ENCODE measurements at regions not wholly inside any gene's neighbourhood (a gene's known extent, or its start where the extent isn't known, plus 50 kb on each side); places are given as distances from the start of the nearest gene placed in this dataset.

DNA sequence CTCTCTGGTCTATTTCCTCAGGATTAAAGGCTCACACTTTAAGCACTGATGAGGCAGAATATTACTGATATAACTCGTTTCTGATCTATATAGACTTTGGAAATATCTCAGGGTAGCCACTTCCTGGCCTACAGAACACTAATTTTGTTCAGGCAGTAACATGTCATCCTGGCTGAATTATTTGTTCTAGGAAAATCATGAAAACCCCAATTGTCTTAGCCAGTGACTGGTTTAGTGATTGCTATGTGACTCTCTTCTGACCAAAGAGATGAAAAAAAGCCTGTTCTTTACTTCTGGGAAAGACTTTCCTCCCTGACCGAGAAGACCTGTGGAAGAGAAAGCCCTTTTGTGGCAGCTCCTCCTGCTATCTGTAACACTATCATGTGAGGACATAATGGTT is 453.7 kb downstream of the SETD4 start:
- H3K27me3 ChIP-seq (ENCODE audit: low read depth) = peaks cover 56% of the 10 kb centered on the region
- no peak for DNase-seq
- TF ChIP-seq, protein P1, sequence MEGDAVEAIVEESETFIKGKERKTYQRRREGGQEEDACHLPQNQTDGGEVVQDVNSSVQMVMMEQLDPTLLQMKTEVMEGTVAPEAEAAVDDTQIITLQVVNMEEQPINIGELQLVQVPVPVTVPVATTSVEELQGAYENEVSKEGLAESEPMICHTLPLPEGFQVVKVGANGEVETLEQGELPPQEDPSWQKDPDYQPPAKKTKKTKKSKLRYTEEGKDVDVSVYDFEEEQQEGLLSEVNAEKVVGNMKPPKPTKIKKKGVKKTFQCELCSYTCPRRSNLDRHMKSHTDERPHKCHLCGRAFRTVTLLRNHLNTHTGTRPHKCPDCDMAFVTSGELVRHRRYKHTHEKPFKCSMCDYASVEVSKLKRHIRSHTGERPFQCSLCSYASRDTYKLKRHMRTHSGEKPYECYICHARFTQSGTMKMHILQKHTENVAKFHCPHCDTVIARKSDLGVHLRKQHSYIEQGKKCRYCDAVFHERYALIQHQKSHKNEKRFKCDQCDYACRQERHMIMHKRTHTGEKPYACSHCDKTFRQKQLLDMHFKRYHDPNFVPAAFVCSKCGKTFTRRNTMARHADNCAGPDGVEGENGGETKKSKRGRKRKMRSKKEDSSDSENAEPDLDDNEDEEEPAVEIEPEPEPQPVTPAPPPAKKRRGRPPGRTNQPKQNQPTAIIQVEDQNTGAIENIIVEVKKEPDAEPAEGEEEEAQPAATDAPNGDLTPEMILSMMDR (IDR thresholded peaks at IDR 0.05; ENCODE audit: borderline replicate concordance) = no peak
- peaks cover 10% of the 10 kb centered on the region for H3K9me3 ChIP-seq (replicated peaks)
- intact Hi-C loops (cut with micrococcal nuclease) = no loop called here
- H3K4me3 ChIP-seq = no peak overlapping the region
- H3K4me1 ChIP-seq = no peaks in the 10 kb centered on the region
- H3K27ac ChIP-seq (replicated peaks) = no peak overlapping the region
- no peaks in the 10 kb centered on the region for H3K36me3 ChIP-seq

DNA sequence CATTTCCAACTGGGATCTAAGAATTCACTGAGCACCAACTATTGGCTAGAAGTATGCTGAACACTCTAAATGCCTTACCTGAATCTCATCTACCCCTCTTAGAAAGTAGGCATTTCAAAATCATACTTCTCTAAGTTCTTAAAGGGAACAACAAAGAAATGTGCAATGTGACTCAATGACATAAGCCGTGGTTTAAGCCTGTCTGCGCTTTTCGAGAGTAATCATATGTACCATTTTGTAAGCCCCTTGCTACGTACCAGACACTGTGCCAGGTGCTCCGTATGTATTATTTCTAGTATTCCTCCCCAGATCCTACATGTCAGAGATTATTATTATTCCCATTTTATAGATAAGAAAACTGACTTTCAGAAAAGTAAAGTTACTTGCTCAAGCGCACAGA is 454.2 kb downstream of the SETD4 start:
- no peak for DNase-seq
- no peaks in the 10 kb centered on the region for H3K4me1 ChIP-seq
- H3K27ac ChIP-seq (replicated peaks) = no peak overlapping the region
- intact Hi-C loops (cut with micrococcal nuclease) = no loop called here
- H3K36me3 ChIP-seq = no peaks in the 10 kb centered on the region
- H3K27me3 ChIP-seq (ENCODE audit: low read depth) = peaks cover 60% of the 10 kb centered on the region
- peaks cover 10% of the 10 kb centered on the region for H3K9me3 ChIP-seq (replicated peaks)
- TF ChIP-seq, protein P1 (IDR thresholded peaks at IDR 0.05; ENCODE audit: borderline replicate concordance) = no peak
- no peak overlapping the region for H3K4me3 ChIP-seq

DNA sequence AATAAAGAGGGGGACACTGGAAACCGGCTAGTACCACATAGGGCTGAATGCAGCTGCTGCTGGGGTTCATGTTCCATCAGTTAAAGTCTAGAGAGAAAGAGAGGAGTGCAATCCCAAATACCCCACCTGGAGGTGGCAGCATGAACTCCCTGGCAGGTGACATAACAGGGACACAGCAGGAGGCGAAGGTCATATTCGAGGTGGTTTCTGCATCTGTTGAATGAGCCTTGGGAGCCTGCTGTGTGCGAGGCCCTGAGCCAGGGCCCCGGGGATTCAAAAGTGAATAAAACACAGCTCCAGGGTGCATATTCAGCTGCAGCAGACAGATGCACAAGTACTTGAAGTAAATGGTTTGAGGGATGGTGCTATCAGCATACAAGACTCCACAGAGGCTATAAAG is 456.8 kb downstream of the SETD4 start:
- H3K27me3 ChIP-seq (ENCODE audit: low read depth) = peaks cover 65% of the 10 kb centered on the region
- H3K9me3 ChIP-seq (replicated peaks) = peaks cover 10% of the 10 kb centered on the region
- H3K4me3 ChIP-seq = no peak overlapping the region
- no peak for DNase-seq
- H3K36me3 ChIP-seq = no peaks in the 10 kb centered on the region
- no peaks in the 10 kb centered on the region for H3K4me1 ChIP-seq
- H3K27ac ChIP-seq (replicated peaks) = no peak overlapping the region
- TF ChIP-seq, protein P1 (IDR thresholded peaks at IDR 0.05; ENCODE audit: borderline replicate concordance) = no peak
- intact Hi-C loops (cut with micrococcal nuclease) = no loop called here

DNA sequence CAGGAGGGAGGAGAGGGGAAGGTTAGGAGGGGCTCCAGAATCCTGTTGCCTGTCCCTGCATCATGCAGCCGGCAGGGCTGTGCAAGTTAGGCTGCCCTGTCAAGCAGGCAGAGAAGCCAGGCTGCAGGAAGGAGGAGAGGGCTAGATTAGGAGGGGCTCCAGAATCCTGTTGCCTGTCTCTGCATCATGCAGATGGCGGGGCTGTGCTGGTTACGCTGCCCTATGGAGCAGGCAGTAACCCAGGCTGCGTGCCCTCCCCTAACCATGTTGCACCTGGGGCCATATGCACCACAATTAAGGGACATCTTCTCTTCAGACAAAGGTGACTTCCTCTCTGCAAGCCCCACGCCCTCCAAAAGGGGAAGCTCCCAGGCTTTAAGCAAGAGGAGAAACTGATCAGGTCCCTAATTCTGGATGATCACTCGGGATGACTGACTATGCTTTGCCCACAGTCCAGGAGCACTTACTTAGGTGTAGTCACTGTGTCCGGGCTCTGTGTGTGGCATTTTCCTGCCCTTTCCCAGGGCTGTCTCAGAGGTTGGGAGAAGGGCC is 457.4 kb downstream of the SETD4 start:
- intact Hi-C loops (cut with micrococcal nuclease) = no loop called here

DNA sequence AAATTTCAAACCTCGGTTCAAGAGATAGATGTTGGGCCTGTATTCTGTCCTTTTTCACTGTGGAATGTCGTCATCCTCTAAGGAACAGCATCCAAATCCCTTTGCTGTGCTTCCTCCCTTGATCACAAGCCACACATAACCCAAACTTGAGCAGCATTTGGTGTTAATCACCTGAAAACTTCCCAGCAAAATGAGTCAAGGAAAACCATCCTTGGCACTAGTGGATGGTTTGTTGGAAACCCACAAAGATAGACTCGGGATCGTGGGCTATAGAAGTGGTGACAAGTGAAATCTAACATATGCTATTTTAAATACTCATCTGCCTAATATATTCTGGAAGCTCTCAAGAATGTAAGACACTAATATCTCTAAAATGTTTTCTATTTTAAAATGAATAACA is 459.1 kb downstream of the SETD4 start:
- intact Hi-C loops (cut with micrococcal nuclease) = no loop called here
- Histone ChIP-seq H3K36me3 (no peaks in the 10 kb centered on the region), H3K4me1 (no peaks in the 10 kb centered on the region), H3K9me3 (replicated peaks) (no peaks in the 10 kb centered on the region), H3K27me3 (ENCODE audit: low read depth) (peaks cover 77% of the 10 kb centered on the region), H3K27ac (replicated peaks) (no peak overlapping the region), H3K4me3 (no peak overlapping the region)
- DNase-seq = no peak
- TF ChIP-seq, protein P1 (IDR thresholded peaks at IDR 0.05; ENCODE audit: borderline replicate concordance) = no peak

More for the DNA sequence above, 457.4 kb downstream of the SETD4 start:
- Histone ChIP-seq H3K9me3 (replicated peaks) (peaks cover 7% of the 10 kb centered on the region), H3K4me3 (no peak overlapping the region), H3K4me1 (no peaks in the 10 kb centered on the region), H3K36me3 (no peaks in the 10 kb centered on the region), H3K27ac (replicated peaks) (no peak overlapping the region), H3K27me3 (ENCODE audit: low read depth) (peaks cover 68% of the 10 kb centered on the region)
- no peak for DNase-seq
- TF ChIP-seq, protein P1 (IDR thresholded peaks at IDR 0.05; ENCODE audit: borderline replicate concordance) = no peak

Data from left ventricle myocardium inferior (tissue), 1 donor.